ENCODE measurements at regions not wholly inside any gene's neighbourhood (a gene's known extent, or its start where the extent isn't known, plus 50 kb on each side); places are given as distances from the start of the nearest gene placed in this dataset.

DNA sequence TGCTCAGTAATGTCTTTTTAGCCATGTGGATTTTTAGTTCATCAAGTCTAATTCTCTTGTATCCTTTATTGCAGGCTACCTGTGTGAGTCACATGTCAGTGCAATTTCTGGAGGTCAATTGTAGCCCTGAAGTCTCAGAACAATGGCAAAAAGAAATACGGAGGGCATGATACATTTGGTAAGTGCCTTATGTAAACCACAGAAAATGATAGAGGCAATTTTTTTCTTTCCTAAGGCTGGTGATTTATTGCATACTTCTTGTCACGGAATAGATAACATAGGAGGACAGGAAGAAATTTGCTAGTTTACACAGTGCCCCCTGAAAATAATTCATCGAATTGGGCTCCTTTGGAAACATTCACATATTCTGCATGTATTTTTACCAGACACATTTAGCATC lies 235.9 kb downstream of the DMRTA1 start:
- no peak overlapping the region for H3K14ac ChIP-seq (ENCODE audit: low read length)
- no peaks in the 10 kb centered on the region for H3K36me3 ChIP-seq (replicated peaks in 1 of 2; ENCODE audit: control insufficient read depth in 2 of 2, insufficient read depth in 2 of 2, low read length in 2 of 2)
- H3K4me3 ChIP-seq (ENCODE audit: low read length in 2 of 2), result no peak overlapping the region
- no peak overlapping the region for H3K4ac ChIP-seq (ENCODE audit: low read length)
- H3K4me1 ChIP-seq (ENCODE audit: control insufficient read depth in 2 of 2, insufficient read depth in 1 of 2, low read depth in 1 of 2, low read length in 2 of 2), result no peaks in the 10 kb centered on the region
- no peak overlapping the region for H2BK15ac ChIP-seq (ENCODE audit: low read length)
- no CpG with 5 or more reads among the region's 3 CpGs for WGBS, 2 donors (ENCODE audit: extremely low coverage in 2 of 2, insufficient read length in 2 of 2, insufficient replicate concordance in 1 of 2)
- no peak overlapping the region for H2AK5ac ChIP-seq (ENCODE audit: low read depth, low read length)
- no peaks in the 10 kb centered on the region for H3K27me3 ChIP-seq (ENCODE audit: control insufficient read depth in 3 of 3, insufficient read depth in 3 of 3, low read depth in 1 of 3, low read length in 3 of 3)
- no peak overlapping the region for H2BK12ac ChIP-seq (ENCODE audit: low read length)
- no peak overlapping the region for H3K27ac ChIP-seq (replicated peaks; ENCODE audit: low read length)
- H3K23ac ChIP-seq (ENCODE audit: low read depth, low read length, poor library complexity), result no peak overlapping the region
- no peaks in the 10 kb centered on the region for H3K9me3 ChIP-seq (replicated peaks in 1 of 2; ENCODE audit: control insufficient read depth in 2 of 2, insufficient read depth in 1 of 2, low read depth in 1 of 2, low read length in 2 of 2)
- no peak overlapping the region for H3K4me2 ChIP-seq (ENCODE audit: insufficient read depth, low read length, poor library complexity, severe bottlenecking)
- no peak overlapping the region for H2BK5ac ChIP-seq (ENCODE audit: low read length)
- no peak overlapping the region for H3K9ac ChIP-seq (ENCODE audit: low read depth, low read length, poor library complexity)
- no peak for DNase-seq (ENCODE audit: low spot score)
- H2AFZ ChIP-seq (ENCODE audit: low read length), result no peak overlapping the region
- no peak overlapping the region for H2BK120ac ChIP-seq (ENCODE audit: low read depth, low read length)
- no peak overlapping the region for H4K8ac ChIP-seq (ENCODE audit: low read depth, low read length)
- no peak overlapping the region for H4K91ac ChIP-seq (ENCODE audit: low read depth, low read length, poor library complexity)
- no peak overlapping the region for H3K18ac ChIP-seq (ENCODE audit: low read length)
- H3K79me1 ChIP-seq (ENCODE audit: low read depth, low read length), result no peaks in the 10 kb centered on the region

DNA sequence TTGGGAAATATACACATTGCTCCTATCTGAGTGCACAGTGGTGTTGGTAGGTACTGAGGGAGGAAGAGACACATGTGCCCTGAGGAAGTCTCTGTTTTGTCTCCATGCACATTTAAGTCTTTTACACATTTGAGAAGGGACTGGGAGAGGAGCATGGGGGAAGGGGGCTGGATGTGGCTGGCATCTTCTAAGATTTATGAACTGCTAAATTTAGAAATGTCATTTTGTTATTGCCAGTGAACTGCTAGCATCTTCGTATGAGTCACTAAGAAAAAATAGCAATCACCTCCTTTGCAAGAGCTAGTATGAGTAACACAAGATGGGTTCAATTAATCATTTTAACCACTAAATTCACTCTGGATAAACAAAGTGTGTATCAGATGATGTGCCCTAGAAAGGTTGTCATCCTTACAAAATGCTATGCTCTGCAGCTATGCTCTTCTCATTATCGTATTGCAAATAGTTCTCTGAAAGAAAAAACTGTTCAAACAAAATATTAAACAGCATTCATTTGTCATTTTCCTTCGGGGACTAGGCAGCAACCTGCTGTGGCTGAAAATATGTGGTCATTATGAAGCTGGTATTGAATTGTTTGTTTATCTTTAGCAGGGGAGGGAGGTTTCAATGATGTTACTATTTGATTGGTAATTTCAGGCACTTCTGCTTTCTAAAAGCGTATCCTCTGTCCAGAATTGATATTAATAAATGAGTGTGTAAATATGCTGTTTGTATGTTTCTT lies 236.5 kb downstream of the DMRTA1 start:
- no peak overlapping the region for H4K8ac ChIP-seq (ENCODE audit: low read depth, low read length)
- H3K9me3 ChIP-seq (replicated peaks in 1 of 2; ENCODE audit: control insufficient read depth in 2 of 2, insufficient read depth in 1 of 2, low read depth in 1 of 2, low read length in 2 of 2), result no peaks in the 10 kb centered on the region
- H4K91ac ChIP-seq (ENCODE audit: low read depth, low read length, poor library complexity), result no peak overlapping the region
- H2BK5ac ChIP-seq (ENCODE audit: low read length), result no peak overlapping the region
- no peak overlapping the region for H2BK12ac ChIP-seq (ENCODE audit: low read length)
- H3K9ac ChIP-seq (ENCODE audit: low read depth, low read length, poor library complexity), result no peak overlapping the region
- no peaks in the 10 kb centered on the region for H3K79me1 ChIP-seq (ENCODE audit: low read depth, low read length)
- no peak for DNase-seq (ENCODE audit: low spot score)
- no peak overlapping the region for H3K23ac ChIP-seq (ENCODE audit: low read depth, low read length, poor library complexity)
- H3K36me3 ChIP-seq (replicated peaks in 1 of 2; ENCODE audit: control insufficient read depth in 2 of 2, insufficient read depth in 2 of 2, low read length in 2 of 2), result no peaks in the 10 kb centered on the region
- no peak overlapping the region for H2BK15ac ChIP-seq (ENCODE audit: low read length)
- H2AK5ac ChIP-seq (ENCODE audit: low read depth, low read length), result no peak overlapping the region
- H3K4me2 ChIP-seq (ENCODE audit: insufficient read depth, low read length, poor library complexity, severe bottlenecking), result no peak overlapping the region
- H2BK120ac ChIP-seq (ENCODE audit: low read depth, low read length), result no peak overlapping the region
- H3K4ac ChIP-seq (ENCODE audit: low read length), result no peak overlapping the region
- no peaks in the 10 kb centered on the region for H3K4me1 ChIP-seq (ENCODE audit: control insufficient read depth in 2 of 2, insufficient read depth in 1 of 2, low read depth in 1 of 2, low read length in 2 of 2)
- no CpG with 5 or more reads among the region's 4 CpGs for WGBS, 2 donors (ENCODE audit: extremely low coverage in 2 of 2, insufficient read length in 2 of 2, insufficient replicate concordance in 1 of 2)
- H3K4me3 ChIP-seq (ENCODE audit: low read length in 2 of 2), result no peak overlapping the region
- no peak overlapping the region for H2AFZ ChIP-seq (ENCODE audit: low read length)
- H3K27me3 ChIP-seq (ENCODE audit: control insufficient read depth in 3 of 3, insufficient read depth in 3 of 3, low read depth in 1 of 3, low read length in 3 of 3), result no peaks in the 10 kb centered on the region
- H3K18ac ChIP-seq (ENCODE audit: low read length), result no peak overlapping the region
- no peak overlapping the region for H3K14ac ChIP-seq (ENCODE audit: low read length)
- H3K27ac ChIP-seq (replicated peaks; ENCODE audit: low read length), result no peak overlapping the region

DNA sequence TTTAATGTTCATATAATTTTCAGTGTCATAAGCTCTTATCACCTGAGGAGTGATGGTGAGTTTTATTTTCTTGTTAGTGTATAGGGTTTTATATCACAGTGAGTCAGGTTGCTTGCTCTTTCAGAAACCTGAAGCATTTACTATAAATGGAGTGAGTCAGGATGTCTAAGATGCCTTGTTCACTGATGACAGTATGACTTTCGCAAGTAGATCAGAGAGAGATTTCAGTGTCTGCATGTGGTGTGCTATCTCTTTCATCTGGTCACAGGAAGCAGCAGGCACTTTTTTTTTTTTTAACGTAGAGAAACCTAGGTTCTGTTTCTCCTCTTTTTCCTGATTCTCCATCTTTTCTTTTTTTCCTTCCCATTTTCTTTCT lies 237.1 kb downstream of the DMRTA1 start:
- H2AFZ ChIP-seq (ENCODE audit: low read length), result no peak overlapping the region
- H3K27ac ChIP-seq (replicated peaks; ENCODE audit: low read length), result no peak overlapping the region
- no peaks in the 10 kb centered on the region for H3K4me1 ChIP-seq (ENCODE audit: control insufficient read depth in 2 of 2, insufficient read depth in 1 of 2, low read depth in 1 of 2, low read length in 2 of 2)
- H3K4ac ChIP-seq (ENCODE audit: low read length), result no peak overlapping the region
- H3K4me2 ChIP-seq (ENCODE audit: insufficient read depth, low read length, poor library complexity, severe bottlenecking), result no peak overlapping the region
- H3K23ac ChIP-seq (ENCODE audit: low read depth, low read length, poor library complexity), result no peak overlapping the region
- no peaks in the 10 kb centered on the region for H3K9me3 ChIP-seq (replicated peaks in 1 of 2; ENCODE audit: control insufficient read depth in 2 of 2, insufficient read depth in 1 of 2, low read depth in 1 of 2, low read length in 2 of 2)
- no peak overlapping the region for H3K9ac ChIP-seq (ENCODE audit: low read depth, low read length, poor library complexity)
- H3K14ac ChIP-seq (ENCODE audit: low read length), result no peak overlapping the region
- H3K36me3 ChIP-seq (replicated peaks in 1 of 2; ENCODE audit: control insufficient read depth in 2 of 2, insufficient read depth in 2 of 2, low read length in 2 of 2), result no peaks in the 10 kb centered on the region
- no peak overlapping the region for H3K18ac ChIP-seq (ENCODE audit: low read length)
- no peak overlapping the region for H3K4me3 ChIP-seq (ENCODE audit: low read length in 2 of 2)
- no peak for DNase-seq (ENCODE audit: low spot score)
- H3K79me1 ChIP-seq (ENCODE audit: low read depth, low read length), result no peaks in the 10 kb centered on the region
- no peak overlapping the region for H2BK5ac ChIP-seq (ENCODE audit: low read length)
- H4K8ac ChIP-seq (ENCODE audit: low read depth, low read length), result no peak overlapping the region
- no peak overlapping the region for H4K91ac ChIP-seq (ENCODE audit: low read depth, low read length, poor library complexity)
- no CpG with 5 or more reads among the region's 2 CpGs for WGBS, 2 donors (ENCODE audit: extremely low coverage in 2 of 2, insufficient read length in 2 of 2, insufficient replicate concordance in 1 of 2)
- H2BK12ac ChIP-seq (ENCODE audit: low read length), result no peak overlapping the region
- no peak overlapping the region for H2AK5ac ChIP-seq (ENCODE audit: low read depth, low read length)
- no peak overlapping the region for H2BK15ac ChIP-seq (ENCODE audit: low read length)
- no peaks in the 10 kb centered on the region for H3K27me3 ChIP-seq (ENCODE audit: control insufficient read depth in 3 of 3, insufficient read depth in 3 of 3, low read depth in 1 of 3, low read length in 3 of 3)
- H2BK120ac ChIP-seq (ENCODE audit: low read depth, low read length), result no peak overlapping the region

DNA sequence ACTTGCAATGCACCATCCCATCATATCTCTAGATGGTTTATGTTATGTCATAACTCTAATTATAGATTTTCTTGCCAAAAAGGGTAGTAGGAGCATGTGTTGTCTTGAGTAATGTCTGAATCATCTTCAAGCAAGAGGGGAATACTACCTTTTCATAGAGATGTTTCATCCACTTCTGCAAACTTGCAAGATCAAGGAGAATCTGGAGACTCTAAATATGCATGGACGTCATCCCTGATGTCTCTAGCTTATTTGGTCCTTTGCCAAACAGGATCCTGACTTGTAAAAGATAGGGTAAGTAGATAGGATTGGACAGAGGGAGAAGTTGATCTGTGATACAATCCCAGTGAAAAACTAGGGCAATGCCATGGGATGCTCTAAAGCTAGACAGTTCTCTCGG lies 246.5 kb downstream of the DMRTA1 start:
- Histone ChIP-seq H3K79me1 (ENCODE audit: low read depth, low read length) (no peaks in the 10 kb centered on the region), H2BK120ac (ENCODE audit: low read depth, low read length) (no peak overlapping the region), H3K9ac (ENCODE audit: low read depth, low read length, poor library complexity) (no peak overlapping the region), H3K4me1 (ENCODE audit: control insufficient read depth in 2 of 2, insufficient read depth in 1 of 2, low read depth in 1 of 2, low read length in 2 of 2) (no peaks in the 10 kb centered on the region), H3K9me3 (replicated peaks in 1 of 2; ENCODE audit: control insufficient read depth in 2 of 2, insufficient read depth in 1 of 2, low read depth in 1 of 2, low read length in 2 of 2) (no peaks in the 10 kb centered on the region), H3K23ac (ENCODE audit: low read depth, low read length, poor library complexity) (no peak overlapping the region), H2BK15ac (ENCODE audit: low read length) (no peak overlapping the region), H3K27me3 (ENCODE audit: control insufficient read depth in 3 of 3, insufficient read depth in 3 of 3, low read depth in 1 of 3, low read length in 3 of 3) (no peaks in the 10 kb centered on the region), H2AK5ac (ENCODE audit: low read depth, low read length) (no peak overlapping the region), H3K4ac (ENCODE audit: low read length) (no peak overlapping the region), H3K14ac (ENCODE audit: low read length) (no peak overlapping the region), H3K27ac (replicated peaks; ENCODE audit: low read length) (no peak overlapping the region), H2BK5ac (ENCODE audit: low read length) (no peak overlapping the region), H3K4me2 (ENCODE audit: insufficient read depth, low read length, poor library complexity, severe bottlenecking) (no peak overlapping the region), H3K18ac (ENCODE audit: low read length) (no peak overlapping the region), H4K91ac (ENCODE audit: low read depth, low read length, poor library complexity) (no peak overlapping the region), H2AFZ (ENCODE audit: low read length) (no peak overlapping the region), H4K8ac (ENCODE audit: low read depth, low read length) (no peak overlapping the region), H3K36me3 (replicated peaks in 1 of 2; ENCODE audit: control insufficient read depth in 2 of 2, insufficient read depth in 2 of 2, low read length in 2 of 2) (no peaks in the 10 kb centered on the region), H2BK12ac (ENCODE audit: low read length) (no peak overlapping the region), H3K4me3 (ENCODE audit: low read length in 2 of 2) (no peak overlapping the region)
- WGBS, 2 donors (ENCODE audit: extremely low coverage in 2 of 2, insufficient read length in 2 of 2, insufficient replicate concordance in 1 of 2), result no CpG with 5 or more reads among the region's 2 CpGs
- no peak for DNase-seq (ENCODE audit: low spot score)
